Suppressor macrophage treated with lipopolysaccharide for 1 hour (primary cell): ENCODE measurements at regions not wholly inside any gene's neighbourhood (a gene's known extent, or its start where the extent isn't known, plus 50 kb on each side); places are given as distances from the start of the nearest gene placed in this dataset.
"Not testable (repeated sequence)": the region's sequence is repeated elsewhere in the genome, so short reads cannot be mapped to it uniquely, and the experiment has no call there.

Experiments
- DNase-seq, 3 donors: peaks; one replicate each; pipeline ENCODE4 v3.0.0-alpha.2; 2020 to 2022

DNA sequence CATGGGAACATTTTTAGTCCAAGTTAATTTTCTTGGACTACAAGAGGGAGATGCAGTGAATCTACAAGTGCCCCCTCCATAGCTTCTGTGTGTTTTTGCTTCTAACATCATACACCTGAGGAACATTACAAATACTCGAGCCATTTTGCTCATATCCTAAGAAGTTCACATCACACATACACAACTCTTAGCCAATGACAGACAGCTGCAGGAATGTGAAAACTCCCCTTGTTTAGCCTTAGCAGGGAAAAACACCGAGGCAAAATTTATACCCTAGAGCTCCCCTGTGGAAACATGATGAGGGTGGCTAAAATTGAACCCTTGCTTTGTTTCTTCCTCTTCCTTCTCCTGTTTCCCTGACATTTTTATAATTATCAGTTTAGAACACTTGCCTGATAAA, 928.3 kb upstream of the NRXN1 start:
- DNase-seq = no peak

DNA sequence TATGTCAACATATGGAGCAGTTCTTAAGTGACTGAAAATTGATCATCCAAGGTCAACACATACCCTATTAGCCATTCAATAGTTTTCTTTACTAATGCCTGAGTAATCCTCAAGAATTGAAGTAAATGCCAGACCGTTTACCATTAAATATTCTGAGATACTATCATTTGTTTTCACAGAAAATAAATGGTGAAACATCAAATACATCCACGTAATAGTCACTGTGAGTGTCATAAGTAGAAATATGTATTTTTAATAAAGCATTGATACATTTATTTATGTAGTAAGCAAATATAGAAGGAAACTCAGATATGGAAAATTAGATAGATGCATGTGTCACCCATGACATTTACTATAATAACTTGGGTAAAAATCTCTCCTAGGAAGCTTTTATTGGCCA, 927.8 kb upstream of the NRXN1 start:
- DNase-seq = no peak

DNA sequence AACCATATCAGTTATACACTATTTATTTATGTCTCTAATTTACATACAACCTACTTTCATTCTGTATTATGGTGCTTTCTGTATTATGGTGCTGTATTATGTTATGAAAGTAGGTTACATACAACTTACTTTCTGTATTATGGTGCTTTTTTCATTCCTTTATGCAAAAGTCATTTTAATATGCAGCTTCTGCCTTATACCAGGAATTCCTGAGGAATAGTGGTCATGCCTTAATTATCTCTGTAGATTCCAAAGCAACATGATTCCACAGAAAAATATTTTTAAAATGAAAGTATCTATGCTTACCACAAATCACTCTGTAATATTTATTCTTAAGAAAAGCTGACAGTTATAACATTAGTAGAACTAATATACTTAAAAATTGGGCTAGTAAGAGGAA, 922.0 kb upstream of the NRXN1 start:
- DNase-seq = no peak

DNA sequence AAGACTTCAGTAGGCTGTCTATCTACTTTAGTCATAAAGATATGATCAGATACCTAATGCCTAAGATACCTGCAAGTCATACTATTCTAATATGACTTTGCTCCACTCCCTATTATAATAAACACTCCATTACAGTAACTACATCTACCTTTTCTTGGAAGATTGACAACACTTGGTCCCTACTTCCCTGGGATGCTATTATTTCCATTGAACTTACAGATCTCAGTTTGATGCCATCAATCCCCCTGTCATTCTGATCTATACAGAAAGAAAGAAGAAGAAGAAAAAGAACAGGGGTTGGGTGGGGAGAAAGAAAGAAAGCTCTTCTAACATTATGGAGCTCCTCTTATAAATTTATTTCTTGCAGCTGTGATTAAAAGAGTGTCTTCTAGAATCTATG, 889.1 kb upstream of the NRXN1 start:
- DNase-seq = no peak

DNA sequence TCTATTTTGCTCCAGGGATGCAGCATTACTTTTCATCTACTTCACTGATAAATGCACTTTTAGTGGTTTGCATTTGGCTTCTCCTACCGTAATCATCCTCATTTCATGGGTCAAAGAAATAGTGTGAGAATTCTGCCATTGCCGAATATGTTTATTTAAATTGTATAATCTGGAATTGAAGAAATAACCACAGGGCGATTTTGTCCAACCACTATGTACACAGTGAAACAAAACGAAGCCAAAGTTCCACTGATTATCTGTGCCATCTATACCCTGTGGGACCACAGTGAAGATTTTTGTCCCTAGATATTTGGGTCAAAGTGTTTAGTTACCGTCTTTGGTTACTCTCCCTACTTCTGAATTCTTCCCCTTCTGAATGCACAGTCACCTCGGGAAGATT, 888.6 kb upstream of the NRXN1 start:
- no peak for DNase-seq

DNA sequence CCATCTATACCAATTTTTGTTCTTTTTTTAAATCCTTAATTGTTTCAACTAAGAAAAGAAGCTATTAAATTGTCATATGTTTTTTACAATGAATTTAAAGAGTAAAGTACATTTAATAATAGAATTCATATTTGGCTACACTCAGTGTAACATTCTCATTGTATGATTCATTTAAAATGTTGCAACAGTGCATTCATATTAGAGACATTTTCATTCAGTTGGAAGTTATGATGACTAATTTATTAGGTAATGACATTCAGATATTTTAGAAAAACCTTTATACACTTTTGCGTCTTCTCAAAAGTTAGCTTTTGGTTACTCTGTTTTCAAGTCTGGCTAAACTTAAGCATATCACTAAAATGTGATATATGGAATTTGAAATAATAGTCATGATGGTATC, 887.5 kb upstream of the NRXN1 start:
- no peak for DNase-seq

DNA sequence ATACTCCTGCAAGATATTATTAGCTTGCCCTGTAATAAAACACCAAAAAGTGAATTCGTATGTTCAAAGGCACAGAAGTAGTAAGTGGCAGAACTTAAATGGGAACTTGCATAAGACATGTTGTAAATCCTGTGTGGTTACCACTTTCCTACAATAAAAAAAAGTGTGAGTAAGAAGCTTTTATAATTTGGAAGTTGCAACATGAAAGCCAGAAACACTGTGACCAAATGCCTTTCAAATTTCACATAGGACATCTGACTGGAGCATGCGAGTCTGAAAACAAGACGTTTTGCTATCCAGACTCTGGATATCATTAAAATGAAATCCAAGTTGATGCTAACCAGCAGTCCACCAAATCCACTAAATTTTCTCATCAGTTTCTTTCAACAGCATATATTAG, 886.2 kb upstream of the NRXN1 start:
- no peak for DNase-seq

DNA sequence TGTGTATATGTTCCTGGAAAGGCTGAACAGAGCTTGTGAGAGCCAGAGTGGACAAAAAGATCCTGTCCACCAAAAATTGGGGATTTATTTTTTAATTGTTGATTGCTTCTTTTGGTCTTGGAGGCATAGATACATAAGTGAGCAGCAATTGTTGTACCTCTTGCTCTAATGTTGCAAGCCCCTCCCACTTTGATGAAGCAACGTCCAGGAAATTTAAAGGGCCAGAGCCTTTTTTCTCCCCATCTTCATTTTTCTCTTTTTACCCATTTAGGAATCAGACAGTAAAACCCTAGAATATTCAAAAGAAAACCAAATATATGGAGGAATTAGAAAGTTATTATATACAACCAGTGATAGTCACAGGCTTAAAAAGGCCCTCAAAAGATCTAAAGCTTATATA, 871.8 kb upstream of the NRXN1 start:
- DNase-seq = no peak

DNA sequence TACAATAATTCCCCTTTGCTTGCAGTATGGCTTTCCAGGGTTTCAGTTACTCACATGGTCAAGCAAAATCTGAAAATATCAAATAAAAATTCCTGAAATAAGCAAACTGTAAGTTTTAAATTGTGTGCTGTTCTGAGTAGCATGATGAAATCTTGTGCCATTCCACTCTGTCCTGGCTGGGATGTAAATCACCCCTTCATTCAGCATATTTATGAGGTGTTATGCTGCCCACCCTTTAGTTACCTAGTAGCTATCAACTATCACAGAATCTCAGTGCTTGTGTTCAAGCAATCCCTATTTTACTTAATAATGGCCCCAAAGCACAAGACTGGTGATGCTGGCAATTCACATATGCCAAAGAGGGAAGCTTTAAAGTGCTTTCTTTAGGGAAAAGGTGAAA, 867.7 kb upstream of the NRXN1 start:
- DNase-seq = no peak

DNA sequence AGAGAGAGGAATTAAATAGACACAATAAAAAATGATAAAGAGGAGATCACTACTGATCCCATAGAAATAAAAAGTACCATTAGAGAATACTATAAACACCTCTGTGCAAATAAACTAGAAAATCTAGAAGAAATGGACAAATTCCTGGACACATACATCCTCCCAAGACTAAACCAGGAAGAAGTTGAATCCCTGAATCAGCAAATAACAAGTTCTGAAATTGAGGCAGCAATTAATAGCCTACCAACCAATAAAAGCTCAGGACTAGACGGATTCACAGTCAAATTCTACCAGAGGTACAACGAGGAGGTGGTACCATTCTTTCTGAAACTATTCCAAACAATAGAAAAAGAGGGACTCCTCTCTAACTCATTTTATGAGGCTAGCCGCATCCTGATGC, 862.7 kb upstream of the NRXN1 start:
- DNase-seq = not testable (repeated sequence)

DNA sequence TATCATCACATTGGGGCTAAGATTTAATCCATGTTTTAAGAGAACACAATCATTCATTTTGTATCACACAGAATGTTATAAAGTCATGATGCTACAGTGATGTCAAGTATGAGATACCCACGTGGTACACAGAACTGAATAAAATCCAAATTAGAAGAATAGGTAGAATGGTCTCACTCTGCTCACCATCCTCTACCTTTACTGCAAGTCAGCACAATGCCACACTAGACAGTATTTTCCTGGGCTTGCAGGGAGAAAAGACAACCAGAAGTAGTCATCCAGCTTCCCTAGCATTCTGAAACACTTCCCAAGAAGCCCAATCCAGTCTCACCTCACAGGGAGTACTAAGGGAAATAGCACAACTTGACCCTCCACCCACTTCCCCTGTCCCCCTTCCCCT, 856.2 kb upstream of the NRXN1 start:
- no peak for DNase-seq

DNA sequence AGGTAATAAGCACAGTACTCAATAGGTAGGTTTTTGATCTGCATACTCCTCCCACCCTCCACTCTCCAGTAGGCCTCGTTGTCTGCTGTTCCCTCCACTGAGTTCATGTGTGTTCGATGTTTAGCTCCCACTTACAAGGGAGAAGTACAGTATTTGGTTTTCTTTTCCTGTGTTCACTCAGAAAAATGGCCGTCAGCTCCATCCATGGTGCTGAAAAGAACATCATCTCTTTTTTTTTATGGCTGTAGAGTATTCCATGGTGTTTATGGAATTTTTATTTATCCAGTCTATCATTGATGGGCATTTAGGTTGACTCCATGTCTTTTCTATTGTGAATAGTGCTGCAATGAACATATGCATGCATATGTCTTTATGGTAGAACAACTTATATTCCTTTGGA, 849.7 kb upstream of the NRXN1 start:
- no peak for DNase-seq

DNA sequence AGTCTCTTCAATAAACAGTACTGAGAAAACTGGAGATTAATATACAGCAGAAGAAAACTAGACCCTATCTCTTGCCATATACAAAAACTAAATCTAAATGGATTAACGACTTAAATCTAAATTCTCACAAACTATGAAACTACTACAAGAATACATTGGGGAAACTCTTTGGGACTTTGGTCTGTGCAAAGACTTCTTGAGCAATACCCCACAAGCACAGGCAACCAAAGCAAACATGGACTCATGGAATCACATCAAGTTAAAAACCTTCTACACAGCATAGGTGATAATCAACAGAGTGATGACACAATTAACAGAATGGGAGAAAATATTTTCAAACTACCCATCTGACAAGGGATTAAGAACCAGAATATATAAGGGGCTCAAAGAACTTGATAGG, 848.2 kb upstream of the NRXN1 start:
- DNase-seq = no peak

DNA sequence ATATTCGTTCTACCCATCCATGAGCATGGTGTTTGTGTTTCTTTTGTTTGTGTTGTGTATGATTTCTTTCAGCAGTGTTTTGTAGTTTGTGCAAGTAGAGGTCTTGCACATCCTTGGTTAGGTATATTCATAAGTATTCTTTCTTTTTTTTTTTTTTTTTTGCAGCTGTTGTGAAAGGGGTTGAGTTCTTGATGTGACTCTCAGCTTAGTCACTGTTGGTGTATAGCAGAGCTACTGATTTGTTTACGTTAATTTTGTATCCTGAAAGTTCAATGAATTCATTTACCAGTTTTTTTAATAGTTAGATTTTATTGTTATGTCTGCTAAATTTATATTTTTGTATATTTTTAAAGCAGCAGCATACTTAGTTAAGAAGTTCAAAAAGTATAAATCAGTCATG, 834.4 kb upstream of the NRXN1 start:
- DNase-seq = no peak

DNA sequence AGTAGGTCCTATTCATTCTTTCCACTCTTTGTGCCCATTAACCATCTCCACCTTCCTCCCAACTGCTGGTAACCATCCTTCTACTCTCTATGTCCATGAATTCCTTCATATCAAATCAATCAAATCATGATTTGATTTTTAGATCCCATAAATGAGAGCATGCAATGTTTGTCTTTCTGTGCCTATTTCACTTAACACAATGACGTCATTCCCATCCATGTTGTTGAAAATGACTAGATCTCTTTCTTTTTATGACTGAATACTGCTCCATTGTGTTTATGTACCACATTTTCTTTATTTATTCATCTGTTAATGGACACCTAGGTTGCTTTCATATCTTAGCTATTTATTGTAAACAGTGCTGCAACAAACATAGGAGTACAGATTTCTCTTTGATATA, 827.3 kb upstream of the NRXN1 start:
- no peak for DNase-seq

DNA sequence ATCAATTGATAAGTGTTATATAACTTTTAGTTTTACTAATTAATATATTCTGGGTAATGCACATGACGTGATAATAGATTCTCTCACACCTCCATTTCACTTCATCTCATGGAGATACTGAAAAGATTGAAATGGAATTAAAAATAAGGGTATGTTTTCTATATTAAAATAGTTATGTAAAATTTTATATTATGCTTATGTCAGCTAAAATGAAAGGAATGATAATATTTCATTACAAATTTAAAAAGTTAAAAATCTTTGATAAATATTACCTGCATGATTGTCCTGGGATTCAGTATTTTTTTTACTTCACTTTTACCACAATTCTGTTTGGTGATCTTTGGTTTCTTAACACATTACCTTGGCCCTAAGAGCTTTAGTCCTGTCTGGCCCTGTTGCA, 823.8 kb upstream of the NRXN1 start:
- DNase-seq = no peak

DNA sequence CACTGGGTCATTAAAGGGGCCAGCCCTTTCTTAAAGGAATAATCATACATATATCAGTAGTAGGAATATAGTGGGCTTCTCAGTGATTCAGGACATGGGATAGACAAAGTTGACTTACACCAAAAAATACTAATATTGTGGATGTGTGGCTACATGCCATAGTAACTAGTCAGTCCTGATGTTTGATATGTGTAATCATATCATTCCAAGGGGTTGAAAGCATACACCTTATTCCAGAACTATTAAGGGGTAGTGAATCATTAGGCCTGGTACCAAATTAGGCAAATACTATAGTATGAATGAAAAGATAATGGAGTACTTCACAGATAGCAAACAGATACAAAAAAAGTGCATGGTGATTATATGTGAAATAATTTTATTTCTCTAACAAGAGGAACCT, 814.9 kb upstream of the NRXN1 start:
- DNase-seq = no peak

DNA sequence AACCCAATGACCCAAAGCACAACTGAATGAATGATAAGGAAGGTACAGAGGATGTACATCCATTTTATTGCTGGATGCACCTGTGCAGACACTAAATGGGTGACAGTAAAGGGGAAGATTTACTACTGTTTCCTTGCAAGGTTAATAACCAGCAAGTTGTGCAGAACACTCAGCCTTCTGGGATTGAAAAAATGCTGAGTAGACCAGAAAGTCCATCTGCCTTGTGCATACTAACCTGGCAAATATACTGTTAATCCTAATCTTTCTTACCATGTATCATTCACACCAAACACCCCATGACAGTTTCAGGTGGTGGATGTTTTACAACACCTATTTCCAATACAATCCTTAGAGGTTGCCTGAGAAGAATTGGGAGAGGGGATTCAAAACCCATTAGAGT, 814.1 kb upstream of the NRXN1 start:
- no peak for DNase-seq

DNA sequence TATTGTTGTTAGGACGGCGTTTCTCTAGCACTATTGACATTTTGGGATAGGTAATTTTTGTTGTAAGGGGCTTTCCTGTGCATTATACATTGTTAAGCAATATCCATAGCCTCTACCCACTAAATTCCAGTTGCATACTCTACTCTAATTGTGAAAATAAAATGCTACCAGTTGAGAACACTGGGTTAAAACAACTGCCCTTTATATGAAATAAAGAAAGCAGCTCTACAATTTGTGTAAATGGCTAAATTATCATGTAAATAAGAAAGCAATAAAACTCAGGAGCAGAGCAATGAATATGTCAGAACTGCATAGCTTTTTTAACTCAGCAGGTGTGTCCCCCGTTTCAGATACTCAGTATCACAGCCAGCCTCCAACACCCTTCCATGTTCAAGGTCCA, 812.7 kb upstream of the NRXN1 start:
- DNase-seq = no peak

DNA sequence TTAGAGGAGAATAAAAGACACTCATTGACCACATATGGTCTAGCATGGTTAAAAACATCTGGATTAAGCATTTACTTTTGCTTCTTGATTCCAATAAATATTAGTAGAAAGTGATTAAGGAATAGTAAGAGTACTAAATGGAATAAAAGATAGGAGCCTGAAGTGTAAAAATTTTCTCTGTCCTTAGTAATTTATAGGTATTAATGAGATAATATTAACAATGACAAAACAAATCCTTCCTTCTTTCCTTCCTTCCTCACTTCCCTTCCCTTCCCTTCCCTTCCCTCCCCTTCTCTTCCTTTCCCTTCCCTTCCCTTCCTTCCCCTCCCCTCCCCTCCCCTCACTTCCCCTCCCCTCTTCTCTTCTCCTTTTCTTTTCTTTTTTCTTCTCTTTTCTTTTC, 797.5 kb upstream of the NRXN1 start:
- no peak for DNase-seq

DNA sequence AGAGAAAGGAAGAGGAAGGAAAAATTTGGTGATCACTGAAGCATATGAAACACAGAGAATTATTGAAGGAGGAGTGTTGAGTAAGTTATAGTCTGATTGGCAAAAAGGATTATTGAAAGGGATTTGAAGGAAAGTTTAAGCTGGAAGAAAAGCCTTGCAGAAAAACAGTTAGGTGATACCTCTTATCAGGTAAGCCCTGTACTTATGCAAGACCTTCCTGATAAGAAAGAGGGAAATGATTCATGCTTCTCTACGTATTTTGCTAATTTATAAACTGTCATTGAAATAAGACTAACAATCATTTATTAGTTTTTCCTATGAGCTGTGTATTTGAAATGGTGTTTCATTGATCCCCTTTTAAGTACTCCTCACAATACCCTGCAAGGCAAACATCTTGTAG, 793.9 kb upstream of the NRXN1 start:
- DNase-seq = no peak

DNA sequence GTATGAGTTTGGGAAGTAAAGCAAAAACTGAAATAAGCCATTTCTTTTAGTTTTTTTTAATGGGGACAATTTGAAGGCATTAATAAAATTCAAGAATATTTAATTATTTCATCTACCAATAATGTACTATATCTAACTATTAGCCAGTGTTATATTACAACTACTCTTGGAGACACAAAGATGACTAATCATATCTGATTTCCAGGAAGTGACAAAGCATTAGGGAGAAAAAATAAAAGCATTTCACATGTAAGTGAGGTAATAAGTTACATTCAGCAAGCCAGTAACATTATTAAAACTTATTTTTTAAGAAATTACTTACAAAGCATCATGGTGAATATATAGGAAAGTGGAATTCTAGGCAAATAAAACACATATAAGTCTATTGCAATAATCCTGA, 781.3 kb upstream of the NRXN1 start:
- no peak for DNase-seq

DNA sequence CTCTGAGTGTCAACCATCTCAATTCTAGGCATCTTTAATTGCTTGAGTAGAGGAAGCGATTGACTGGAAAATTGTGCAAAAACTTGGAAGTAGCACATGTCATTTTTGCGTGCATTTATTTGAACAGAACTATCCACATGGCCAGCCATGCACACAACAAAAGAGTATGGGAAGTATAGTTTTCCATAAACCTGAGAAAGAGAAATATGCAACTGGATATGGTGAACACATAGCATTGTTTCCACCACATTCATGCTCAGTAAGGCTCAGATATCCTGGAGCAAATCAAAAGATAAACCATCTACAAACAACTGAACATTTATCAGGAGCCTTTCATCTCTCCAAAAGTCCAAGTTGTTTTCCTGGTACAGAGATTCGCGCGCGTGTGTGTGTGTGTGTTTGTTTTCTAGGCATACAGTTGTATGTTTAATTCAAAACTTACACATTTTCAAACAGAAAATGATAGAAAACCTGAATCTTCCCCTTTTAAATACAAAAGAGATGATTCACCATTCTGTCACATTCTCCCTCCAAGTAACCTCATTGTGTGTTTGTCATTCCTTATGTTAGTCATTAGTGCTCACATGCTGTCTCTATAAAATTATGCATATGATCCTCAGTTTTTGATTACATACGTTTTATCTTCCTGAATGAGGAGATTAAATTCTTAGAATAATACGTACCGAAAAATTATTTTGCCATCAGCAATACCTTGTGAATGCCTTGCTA, 780.4 kb upstream of the NRXN1 start:
- peak in 1 of 3 donors; percentile 20 for DNase-seq

DNA sequence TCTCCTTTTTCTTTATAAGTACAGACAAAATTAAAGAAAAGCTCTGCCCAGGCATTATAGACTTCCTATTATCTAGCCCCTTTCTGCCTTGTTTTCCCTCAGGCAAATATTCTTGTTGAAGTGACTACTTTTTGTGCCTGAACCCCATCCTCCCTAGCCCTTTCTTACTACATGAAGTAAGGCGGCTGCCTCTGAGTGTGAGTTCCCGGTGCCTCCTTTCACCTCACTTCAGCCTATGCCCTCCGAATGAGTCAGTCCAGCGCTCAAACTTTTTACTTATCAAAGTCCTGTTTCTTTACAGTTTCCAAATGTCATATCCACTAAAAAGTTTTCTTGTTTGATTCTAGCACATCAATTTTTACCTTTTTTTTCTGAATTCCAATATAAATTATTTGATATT, 778.3 kb upstream of the NRXN1 start:
- no peak for DNase-seq

DNA sequence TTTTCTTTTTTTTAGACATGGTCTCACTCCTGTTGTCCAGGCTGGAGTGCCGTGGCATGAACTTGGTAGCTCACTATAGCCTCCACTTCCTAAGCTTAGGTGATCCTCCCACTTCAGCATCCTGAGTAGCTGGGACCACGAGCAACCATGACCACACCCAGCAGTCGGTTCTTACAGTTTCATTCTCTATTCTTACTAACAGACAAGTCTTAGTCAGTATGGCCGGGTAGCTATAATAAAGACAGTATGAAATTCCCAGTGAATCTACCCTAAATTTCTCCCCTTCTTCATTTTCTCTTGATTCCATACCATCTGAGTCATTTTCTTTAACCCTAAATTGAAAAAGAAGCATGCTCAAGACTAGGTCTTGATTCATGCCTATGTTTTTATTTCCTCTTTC, 775.3 kb upstream of the NRXN1 start:
- no peak for DNase-seq
